ENCODE measurements at regions not wholly inside any gene's neighbourhood (a gene's known extent, or its start where the extent isn't known, plus 50 kb on each side); places are given as distances from the start of the nearest gene placed in this dataset.

DNA sequence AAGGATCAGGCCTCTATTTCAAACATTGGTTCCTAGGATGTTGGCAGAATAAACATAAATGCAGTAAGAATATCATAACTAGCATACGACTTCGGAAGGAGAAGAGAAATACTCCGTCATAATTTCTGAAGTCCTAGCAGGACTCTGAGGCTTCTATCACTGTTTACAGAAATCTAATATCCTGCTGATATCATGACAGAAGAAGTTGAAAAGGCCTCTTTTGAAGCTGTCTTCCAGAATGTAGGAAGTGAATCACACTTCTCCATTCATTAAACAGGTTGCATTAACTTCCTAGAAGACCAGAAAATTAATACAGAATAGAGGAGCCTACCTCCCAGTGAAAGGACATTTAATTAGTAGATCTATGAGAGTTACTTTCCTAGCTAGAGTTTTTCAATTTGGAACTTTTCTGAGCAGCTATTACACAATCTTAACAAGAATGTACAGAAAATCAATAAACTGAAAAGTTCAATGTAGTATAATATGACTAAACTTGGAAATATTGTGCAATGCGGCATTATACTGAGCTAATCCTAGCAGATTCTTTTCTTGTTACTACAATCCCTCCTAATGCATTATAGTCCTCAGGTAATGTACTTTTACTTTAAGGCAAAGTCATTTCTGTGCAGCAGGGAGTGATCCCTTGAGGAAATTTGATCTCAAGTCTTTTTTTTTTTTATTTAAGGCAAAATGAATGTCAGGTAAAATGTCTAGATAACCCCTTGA is 622.6 kb upstream of the CELF2 start:
- no peak for ATAC-seq
- intact Hi-C loops (cut with DNase I): no loop called here

DNA sequence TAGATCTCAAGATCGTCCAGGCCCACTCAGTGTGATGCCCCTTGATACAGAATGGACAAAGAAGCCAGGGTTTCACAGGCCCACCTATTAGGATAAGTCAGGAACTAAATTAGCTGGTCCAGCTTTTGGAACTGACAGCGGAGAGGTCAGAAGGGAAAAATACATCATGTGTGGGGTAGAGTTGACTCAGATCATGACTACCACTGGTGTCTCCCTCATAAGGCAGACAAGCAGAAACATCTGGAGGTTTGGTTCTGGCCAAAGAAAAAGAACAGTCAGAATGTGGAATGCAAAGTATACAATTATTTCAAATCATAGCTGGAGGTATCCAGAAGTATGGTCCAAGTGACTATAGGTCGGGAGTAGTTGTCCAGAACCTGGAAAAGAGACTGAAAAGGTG is 621.1 kb upstream of the CELF2 start:
- ATAC-seq (no peak), DNase-seq (no peak)
- intact Hi-C loops (cut with DNase I): no loop called here

More for the DNA sequence above, 622.6 kb upstream of the CELF2 start:
- no peak for DNase-seq

- intact Hi-C loops (cut with DNase I): no loop called here
- DNase-seq (no peak), ATAC-seq (no peak)
These were observed 619.8 kb upstream of the CELF2 start for GRCh38 chr10:10397906-10398305.

- intact Hi-C loops (cut with DNase I): no loop called here
- no peak for DNase-seq
- no peak for ATAC-seq
These were observed 613.9 kb upstream of the CELF2 start for GRCh38 chr10:10403762-10404161.

GRCh38 chr10:10417671-10418070 is 600.0 kb upstream of the CELF2 start:
- ATAC-seq (no peak), DNase-seq (no peak)
- intact Hi-C loops (cut with DNase I): no loop called here

DNA sequence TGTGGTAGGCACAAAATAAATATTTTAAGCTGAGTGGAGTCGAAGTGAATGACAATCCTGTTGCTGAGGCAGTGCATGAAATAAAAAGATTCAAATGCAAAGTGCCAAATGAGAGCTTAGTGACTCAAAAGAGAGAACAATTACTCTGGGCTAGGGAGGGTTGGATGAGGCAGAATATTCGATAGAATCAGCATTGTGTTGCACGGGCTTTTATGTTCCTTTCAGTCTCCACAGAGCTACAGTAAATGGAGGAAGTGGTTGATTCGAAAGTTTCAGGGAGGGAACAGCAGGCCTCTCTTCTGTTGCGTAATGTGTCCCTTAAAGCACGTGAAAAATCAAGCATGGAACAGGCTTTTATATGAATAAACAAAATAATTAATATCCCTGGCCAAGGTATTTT is 599.3 kb upstream of the CELF2 start:
- intact Hi-C loops (cut with DNase I): no loop called here
- ATAC-seq (no peak), DNase-seq (no peak)

- intact Hi-C loops (cut with DNase I): no loop called here
- ATAC-seq (no peak), DNase-seq (no peak)
These were observed 596.6 kb upstream of the CELF2 start for GRCh38 chr10:10421071-10421470.

DNA sequence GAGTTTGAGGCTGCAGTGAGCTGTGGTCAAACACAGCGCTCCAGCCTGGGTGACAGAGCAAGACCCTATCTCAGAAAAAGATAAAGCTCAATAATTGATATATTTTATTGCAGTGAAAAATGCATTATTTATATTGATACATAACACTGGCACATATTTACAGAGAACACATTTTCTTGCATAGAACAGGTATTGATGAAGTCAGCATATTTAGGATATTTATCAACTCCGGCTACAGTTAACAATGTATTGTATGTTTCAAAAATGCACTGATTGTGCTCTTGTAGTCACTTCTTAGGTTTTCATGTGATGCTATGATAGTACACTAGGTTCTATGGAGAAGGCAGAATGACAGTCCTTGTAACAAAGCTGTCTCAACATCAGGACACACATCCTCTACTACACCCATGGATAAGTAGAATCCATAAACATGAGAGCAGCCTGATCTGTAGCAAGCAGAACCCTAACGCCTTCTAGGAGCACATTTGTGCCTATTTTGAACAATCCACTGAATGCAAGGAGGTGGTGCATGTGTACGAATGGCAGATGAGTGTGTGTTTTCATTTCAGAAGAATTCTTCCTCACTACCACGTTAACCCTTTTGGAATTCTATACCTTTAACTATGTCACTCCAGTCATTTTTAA is 586.1 kb upstream of the CELF2 start:
- no peak for ATAC-seq
- intact Hi-C loops (cut with DNase I): no loop called here
- DNase-seq: no peak

- ATAC-seq (no peak), DNase-seq (no peak)
- intact Hi-C loops (cut with DNase I): no loop called here
These were observed 585.2 kb upstream of the CELF2 start for GRCh38 chr10:10432296-10433035.

GRCh38 chr10:10434312-10434711 is 583.4 kb upstream of the CELF2 start:
- intact Hi-C loops (cut with DNase I): no loop called here
- ATAC-seq (no peak), DNase-seq (no peak)

GRCh38 chr10:10437886-10438285 is 579.8 kb upstream of the CELF2 start:
- no peak for ATAC-seq
- DNase-seq: no peak
- intact Hi-C loops (cut with DNase I): no loop called here

GRCh38 chr10:10438335-10439100 is 579.2 kb upstream of the CELF2 start:
- intact Hi-C loops (cut with DNase I): no loop called here
- ATAC-seq: peak; percentile 52 to 78
- no peak for DNase-seq

DNA sequence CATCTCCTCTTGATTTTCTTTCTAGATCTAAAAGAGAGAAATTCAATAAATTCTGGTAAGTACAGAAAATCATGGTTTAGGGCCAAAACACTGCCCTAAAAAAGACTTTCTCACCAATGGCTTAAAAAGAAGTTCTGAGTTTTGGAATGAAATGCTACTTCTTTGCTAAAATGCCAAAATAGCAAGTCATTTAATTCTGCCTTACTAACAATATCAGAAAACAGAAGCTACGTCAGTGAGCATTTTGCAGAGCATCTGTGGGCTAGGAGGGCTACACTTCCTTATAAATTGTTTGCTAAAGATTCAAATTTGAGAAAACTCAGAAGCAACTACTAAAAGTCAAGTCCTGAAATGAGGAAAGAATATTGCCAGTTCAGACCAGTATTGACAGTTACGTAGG is 560.8 kb upstream of the CELF2 start:
- intact Hi-C loops (cut with DNase I): no loop called here
- DNase-seq: no peak
- ATAC-seq: no peak

DNA sequence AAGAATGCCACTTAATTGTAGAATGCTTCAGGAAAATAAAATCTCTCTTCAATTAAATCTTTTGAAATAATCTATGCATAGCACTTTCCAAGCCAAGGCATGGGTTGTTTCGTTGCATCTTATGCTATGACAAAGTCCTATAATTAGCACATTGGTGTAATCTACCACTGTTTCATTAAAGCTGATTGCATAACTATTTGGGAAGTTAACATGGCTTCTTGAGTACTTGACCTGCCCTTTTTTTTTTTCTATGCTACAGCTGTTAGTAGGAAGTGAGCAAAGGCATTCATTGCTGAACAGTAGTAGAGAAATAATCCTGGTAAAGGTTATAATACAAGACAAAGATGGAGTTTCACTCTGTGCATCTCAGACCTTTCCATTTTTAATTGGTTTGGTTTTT is 557.2 kb upstream of the CELF2 start:
- ATAC-seq (no peak), DNase-seq (no peak)
- intact Hi-C loops (cut with DNase I): no loop called here

- no peak for ATAC-seq
- intact Hi-C loops (cut with DNase I): no loop called here
- no peak for DNase-seq
These were observed 555.3 kb upstream of the CELF2 start for GRCh38 chr10:10462151-10462941.

GRCh38 chr10:10471758-10472157 is 545.9 kb upstream of the CELF2 start:
- intact Hi-C loops (cut with DNase I): no loop called here
- ATAC-seq: no peak

GRCh38 chr10:10475812-10476211 is 541.9 kb upstream of the CELF2 start:
- intact Hi-C loops (cut with DNase I): no loop called here
- ATAC-seq (no peak), DNase-seq (no peak)

More at GRCh38 chr10:10471758-10472157, 545.9 kb upstream of the CELF2 start:
- DNase-seq: no peak

- no peak for ATAC-seq
- no peak for DNase-seq
- intact Hi-C loops (cut with DNase I): no loop called here
These were observed 539.8 kb upstream of the CELF2 start for GRCh38 chr10:10477844-10478243.

GRCh38 chr10:10479465-10479864 is 538.2 kb upstream of the CELF2 start:
- no peak for DNase-seq
- intact Hi-C loops (cut with DNase I): no loop called here
- no peak for ATAC-seq
